ENCODE measurements at regions not wholly inside any gene's neighbourhood (a gene's known extent, or its start where the extent isn't known, plus 50 kb on each side); places are given as distances from the start of the nearest gene placed in this dataset.
A peak's percentile ranks its signal among the peaks of the same experiment; 100 is the strongest.

DNA sequence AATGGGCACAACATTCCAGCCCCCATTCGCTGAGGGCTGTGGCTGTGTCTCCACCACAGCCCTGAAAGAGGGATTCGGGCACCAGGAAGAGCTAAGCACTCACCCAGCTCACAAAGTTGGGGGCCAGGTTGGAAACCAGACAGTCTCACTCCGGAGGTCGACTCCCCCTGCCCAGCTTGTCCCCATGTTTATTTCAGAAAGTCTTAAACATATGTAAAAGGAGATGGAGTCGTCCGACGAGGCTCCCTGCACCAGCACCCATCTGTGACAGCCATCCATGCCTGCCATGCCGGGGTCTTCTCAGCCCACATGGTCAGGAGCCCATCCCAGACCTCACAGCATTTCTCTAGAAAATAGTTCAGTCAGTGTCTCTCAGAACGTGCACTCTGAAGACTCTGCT lies 63.6 kb upstream of the STX16 start (continued):
- TF ChIP-seq, protein P1, sequence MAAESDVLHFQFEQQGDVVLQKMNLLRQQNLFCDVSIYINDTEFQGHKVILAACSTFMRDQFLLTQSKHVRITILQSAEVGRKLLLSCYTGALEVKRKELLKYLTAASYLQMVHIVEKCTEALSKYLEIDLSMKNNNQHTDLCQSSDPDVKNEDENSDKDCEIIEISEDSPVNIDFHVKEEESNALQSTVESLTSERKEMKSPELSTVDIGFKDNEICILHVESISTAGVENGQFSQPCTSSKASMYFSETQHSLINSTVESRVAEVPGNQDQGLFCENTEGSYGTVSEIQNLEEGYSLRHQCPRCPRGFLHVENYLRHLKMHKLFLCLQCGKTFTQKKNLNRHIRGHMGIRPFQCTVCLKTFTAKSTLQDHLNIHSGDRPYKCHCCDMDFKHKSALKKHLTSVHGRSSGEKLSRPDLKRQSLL (tag by site-specific recombination; IDR thresholded peaks at IDR 0.05): no peak
- no peak for TF ChIP-seq ZNF830 (tag by site-specific recombination; IDR thresholded peaks at IDR 0.05; ENCODE audit: low read depth)
- TF ChIP-seq ZNF629 (tag by site-specific recombination; IDR thresholded peaks at IDR 0.05): no peak
- TF ChIP-seq SCRT2 (tag by site-specific recombination; IDR thresholded peaks at IDR 0.05): no peak
- no peak for TF ChIP-seq ZNF677 (tag by site-specific recombination; IDR thresholded peaks at IDR 0.05)
- no peak for TF ChIP-seq ZNF747 (tag by site-specific recombination; IDR thresholded peaks at IDR 0.05)

DNA sequence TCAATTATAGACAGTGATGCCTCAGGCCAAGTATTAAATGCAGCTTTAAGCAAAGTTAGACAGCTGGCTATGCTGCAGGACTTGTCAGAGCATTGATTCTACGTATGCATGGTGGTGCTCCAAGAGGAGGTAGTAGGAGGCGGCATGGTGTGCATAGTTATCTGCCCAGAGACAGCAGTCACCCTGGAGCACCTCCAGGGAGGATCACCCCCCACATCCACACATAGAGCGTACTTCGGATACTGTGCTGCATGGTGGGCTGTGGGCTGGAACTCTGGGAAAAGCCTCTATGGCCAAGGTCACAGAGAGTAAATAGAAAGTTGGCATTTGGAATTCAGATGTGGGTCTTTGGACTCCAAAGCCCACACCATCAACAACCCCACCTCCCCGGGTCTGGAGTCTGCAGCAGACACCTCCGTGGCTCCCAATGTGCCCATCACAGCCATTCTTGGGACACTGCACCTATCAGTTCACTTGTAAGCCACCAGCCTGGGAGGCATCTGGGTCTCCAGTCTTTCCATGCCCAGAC lies 64.5 kb upstream of the STX16 start:
- no peak for TF ChIP-seq ZFHX2 (tag by site-specific recombination; conservative IDR thresholded peaks at IDR 0.05)
- peak; percentile 90 for TF ChIP-seq ZNF239 (tag by site-specific recombination; IDR thresholded peaks at IDR 0.05)
- ChIA-PET POLR2A (interaction anchor here (0.5 kb wide), 1 partner anchor 56 kb away, joined by 7 read pairs; no protein-coding TSS in a partner anchor), CTCF (no interaction called here)
- no peak overlapping the region for H3K4me3 ChIP-seq (ENCODE audit: low read depth, low read length)
- no peaks in the 10 kb centered on the region for H3K36me3 ChIP-seq (ENCODE audit: control insufficient read depth in 2 of 2, insufficient read depth in 1 of 2, low read length in 2 of 2)
- H3K4me1 ChIP-seq (ENCODE audit: control insufficient read depth, insufficient read depth, low read length): no peaks in the 10 kb centered on the region
- H3K27ac ChIP-seq (ENCODE audit: extremely low read depth, low read depth, low read length): no peak overlapping the region
- H3K9me3 ChIP-seq (ENCODE audit: control insufficient read depth, insufficient read depth, low read depth, low read length): no peaks in the 10 kb centered on the region

DNA sequence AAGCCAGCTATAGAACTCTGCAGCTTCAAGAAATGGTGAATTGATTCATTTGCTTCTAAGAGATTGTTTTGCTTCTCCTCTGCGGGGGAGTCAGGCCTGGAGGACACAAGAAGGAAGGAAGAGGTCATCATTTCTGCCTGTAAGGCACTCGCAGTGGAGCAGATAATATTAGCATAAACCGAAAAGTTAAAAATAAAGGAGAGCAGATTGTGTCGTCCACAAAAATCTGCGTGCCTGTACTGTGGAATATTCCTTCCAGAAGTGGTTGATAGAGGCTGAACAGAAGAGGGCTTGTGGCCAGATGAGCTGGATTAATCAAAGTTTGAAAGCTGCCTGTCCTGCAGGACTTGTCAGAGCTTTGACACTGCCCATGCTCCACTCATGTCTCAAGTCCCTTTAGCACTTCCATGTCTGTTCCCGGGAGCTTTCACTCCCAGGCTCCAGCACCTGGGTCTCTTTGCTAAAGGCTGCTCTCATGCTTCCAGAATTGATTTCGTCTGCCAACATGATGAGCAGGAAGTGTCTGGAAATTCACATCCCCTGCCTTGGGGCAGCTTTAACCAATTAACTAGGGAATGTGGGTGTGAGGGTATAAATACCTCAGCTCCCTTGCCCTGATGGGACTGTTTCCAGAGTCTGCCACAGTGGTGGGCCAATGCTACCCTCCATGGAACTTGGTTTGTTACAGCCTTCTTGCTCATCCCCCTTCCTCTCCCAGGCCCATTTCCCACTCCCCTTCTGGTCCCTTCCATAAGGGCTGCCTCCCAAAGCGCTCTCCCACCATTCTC lies 65.1 kb upstream of the STX16 start:
- POLR2A ChIA-PET: no interaction called here
- CTCF ChIA-PET: no interaction called here

DNA sequence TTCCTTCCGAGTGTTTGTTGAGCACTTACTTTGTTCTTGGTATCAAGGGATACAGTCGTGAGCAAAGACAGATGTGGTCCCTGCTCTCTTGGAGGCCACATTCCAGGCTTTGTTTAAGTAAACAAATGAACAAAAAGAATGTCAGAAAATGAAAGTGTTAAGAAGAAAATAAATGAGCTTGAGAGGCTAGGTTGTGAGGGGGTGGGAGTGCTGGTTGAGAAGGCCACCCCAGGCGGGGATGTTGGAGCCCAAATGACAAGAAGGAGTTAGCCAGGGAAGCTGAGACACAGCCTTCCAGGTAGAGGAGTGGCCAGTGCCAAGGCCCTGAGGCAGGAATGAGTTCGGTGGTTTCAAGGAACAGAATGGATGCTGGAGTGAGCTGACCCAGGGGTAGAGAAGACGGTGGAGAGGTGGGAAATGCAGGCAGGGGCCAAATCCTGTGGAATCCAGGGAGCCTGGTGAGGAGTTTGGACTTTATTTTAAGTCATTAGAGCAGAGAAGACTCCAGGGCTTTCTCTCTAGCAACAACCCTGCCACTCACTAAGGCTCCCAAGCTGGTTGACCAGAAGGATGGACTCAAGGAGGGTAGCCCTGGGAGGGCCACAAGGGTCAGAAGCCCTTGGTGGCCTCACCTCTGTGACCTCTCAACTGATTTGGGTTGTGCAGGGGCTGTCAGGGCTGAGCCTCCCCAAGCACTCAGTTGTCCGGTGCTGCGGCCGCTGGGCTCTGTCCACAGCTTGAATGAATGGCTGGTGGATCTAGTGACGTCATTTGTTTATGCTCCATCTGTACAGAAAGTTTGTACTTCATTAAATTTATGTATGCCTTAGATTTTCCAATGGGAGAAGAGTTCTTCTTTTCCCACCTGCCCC lies 66.0 kb upstream of the STX16 start:
- no peaks in the 10 kb centered on the region for H3K9me3 ChIP-seq (ENCODE audit: control insufficient read depth, insufficient read depth, low read depth, low read length)
- peak; percentile 9; the same call in 1 of the 2 replicates for TF ChIP-seq ZNF366 (tag by site-specific recombination; conservative IDR thresholded peaks at IDR 0.05)
- TF ChIP-seq, protein P2, sequence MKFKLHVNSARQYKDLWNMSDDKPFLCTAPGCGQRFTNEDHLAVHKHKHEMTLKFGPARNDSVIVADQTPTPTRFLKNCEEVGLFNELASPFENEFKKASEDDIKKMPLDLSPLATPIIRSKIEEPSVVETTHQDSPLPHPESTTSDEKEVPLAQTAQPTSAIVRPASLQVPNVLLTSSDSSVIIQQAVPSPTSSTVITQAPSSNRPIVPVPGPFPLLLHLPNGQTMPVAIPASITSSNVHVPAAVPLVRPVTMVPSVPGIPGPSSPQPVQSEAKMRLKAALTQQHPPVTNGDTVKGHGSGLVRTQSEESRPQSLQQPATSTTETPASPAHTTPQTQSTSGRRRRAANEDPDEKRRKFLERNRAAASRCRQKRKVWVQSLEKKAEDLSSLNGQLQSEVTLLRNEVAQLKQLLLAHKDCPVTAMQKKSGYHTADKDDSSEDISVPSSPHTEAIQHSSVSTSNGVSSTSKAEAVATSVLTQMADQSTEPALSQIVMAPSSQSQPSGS (tag by site-specific recombination; IDR thresholded peaks at IDR 0.05; ENCODE audit: low read depth): peak; percentile 87
- TF ChIP-seq, protein P3, sequence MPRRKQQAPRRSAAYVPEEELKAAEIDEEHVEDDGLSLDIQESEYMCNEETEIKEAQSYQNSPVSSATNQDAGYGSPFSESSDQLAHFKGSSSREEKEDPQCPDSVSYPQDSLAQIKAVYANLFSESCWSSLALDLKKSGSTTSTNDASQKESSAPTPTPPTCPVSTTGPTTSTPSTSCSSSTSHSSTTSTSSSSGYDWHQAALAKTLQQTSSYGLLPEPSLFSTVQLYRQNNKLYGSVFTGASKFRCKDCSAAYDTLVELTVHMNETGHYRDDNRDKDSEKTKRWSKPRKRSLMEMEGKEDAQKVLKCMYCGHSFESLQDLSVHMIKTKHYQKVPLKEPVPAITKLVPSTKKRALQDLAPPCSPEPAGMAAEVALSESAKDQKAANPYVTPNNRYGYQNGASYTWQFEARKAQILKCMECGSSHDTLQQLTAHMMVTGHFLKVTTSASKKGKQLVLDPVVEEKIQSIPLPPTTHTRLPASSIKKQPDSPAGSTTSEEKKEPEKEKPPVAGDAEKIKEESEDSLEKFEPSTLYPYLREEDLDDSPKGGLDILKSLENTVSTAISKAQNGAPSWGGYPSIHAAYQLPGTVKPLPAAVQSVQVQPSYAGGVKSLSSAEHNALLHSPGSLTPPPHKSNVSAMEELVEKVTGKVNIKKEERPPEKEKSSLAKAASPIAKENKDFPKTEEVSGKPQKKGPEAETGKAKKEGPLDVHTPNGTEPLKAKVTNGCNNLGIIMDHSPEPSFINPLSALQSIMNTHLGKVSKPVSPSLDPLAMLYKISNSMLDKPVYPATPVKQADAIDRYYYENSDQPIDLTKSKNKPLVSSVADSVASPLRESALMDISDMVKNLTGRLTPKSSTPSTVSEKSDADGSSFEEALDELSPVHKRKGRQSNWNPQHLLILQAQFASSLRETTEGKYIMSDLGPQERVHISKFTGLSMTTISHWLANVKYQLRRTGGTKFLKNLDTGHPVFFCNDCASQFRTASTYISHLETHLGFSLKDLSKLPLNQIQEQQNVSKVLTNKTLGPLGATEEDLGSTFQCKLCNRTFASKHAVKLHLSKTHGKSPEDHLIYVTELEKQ (tag by site-specific recombination; IDR thresholded peaks at IDR 0.05; ENCODE audit: borderline replicate concordance): no peak
- TF ChIP-seq ZNF623 (tag by site-specific recombination; IDR thresholded peaks at IDR 0.05): peak; percentile 81
- TF ChIP-seq SETDB1 (IDR thresholded peaks at IDR 0.05; ENCODE audit: insufficient read length, low read length): no peak
- TF ChIP-seq ZNF629 (tag by site-specific recombination; IDR thresholded peaks at IDR 0.05): no peak
- TF ChIP-seq, protein P4, sequence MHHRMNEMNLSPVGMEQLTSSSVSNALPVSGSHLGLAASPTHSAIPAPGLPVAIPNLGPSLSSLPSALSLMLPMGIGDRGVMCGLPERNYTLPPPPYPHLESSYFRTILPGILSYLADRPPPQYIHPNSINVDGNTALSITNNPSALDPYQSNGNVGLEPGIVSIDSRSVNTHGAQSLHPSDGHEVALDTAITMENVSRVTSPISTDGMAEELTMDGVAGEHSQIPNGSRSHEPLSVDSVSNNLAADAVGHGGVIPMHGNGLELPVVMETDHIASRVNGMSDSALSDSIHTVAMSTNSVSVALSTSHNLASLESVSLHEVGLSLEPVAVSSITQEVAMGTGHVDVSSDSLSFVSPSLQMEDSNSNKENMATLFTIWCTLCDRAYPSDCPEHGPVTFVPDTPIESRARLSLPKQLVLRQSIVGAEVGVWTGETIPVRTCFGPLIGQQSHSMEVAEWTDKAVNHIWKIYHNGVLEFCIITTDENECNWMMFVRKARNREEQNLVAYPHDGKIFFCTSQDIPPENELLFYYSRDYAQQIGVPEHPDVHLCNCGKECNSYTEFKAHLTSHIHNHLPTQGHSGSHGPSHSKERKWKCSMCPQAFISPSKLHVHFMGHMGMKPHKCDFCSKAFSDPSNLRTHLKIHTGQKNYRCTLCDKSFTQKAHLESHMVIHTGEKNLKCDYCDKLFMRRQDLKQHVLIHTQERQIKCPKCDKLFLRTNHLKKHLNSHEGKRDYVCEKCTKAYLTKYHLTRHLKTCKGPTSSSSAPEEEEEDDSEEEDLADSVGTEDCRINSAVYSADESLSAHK (tag by site-specific recombination; IDR thresholded peaks at IDR 0.05): peak; percentile 37; the same call in 1 of the 2 replicates
- no peak for TF ChIP-seq SCRT2 (tag by site-specific recombination; IDR thresholded peaks at IDR 0.05)
- no peaks in the 10 kb centered on the region for H3K36me3 ChIP-seq (ENCODE audit: control insufficient read depth in 2 of 2, insufficient read depth in 1 of 2, low read length in 2 of 2)
- H3K4me1 ChIP-seq (ENCODE audit: control insufficient read depth, insufficient read depth, low read length): no peaks in the 10 kb centered on the region
- ChIA-PET CTCF (interaction anchor here (0.6 kb wide), 1 partner anchor 130 kb away, joined by 3 read pairs; no protein-coding TSS in a partner anchor), POLR2A (no interaction called here)
- no peak overlapping the region for H3K4me3 ChIP-seq (ENCODE audit: low read depth, low read length)
- H3K27ac ChIP-seq (ENCODE audit: extremely low read depth, low read depth, low read length): no peak overlapping the region

More for the DNA sequence above, 65.1 kb upstream of the STX16 start:
- TF ChIP-seq ZNF37A (tag by site-specific recombination; IDR thresholded peaks at IDR 0.05) (peak; percentile 95), ZNF391 (tag by site-specific recombination; IDR thresholded peaks at IDR 0.05; ENCODE audit: borderline replicate concordance, low read depth) (no peak)
- Histone ChIP-seq H3K4me1 (ENCODE audit: control insufficient read depth, insufficient read depth, low read length) (no peaks in the 10 kb centered on the region), H3K27ac (ENCODE audit: extremely low read depth, low read depth, low read length) (no peak overlapping the region), H3K9me3 (ENCODE audit: control insufficient read depth, insufficient read depth, low read depth, low read length) (no peaks in the 10 kb centered on the region), H3K36me3 (ENCODE audit: control insufficient read depth in 2 of 2, insufficient read depth in 1 of 2, low read length in 2 of 2) (no peaks in the 10 kb centered on the region), H3K4me3 (ENCODE audit: low read depth, low read length) (no peak overlapping the region)

All from HEK293 (cell line).